GM19240 (cell line): ENCODE measurements at regions not wholly inside any gene's neighbourhood (a gene's known extent, or its start where the extent isn't known, plus 50 kb on each side); places are given as distances from the start of the nearest gene placed in this dataset.
"Not testable (repeated sequence)": the region's sequence is repeated elsewhere in the genome, so short reads cannot be mapped to it uniquely, and the experiment has no call there.

ENCODE experiments used
- DNase-seq: peaks from one replicate; pipeline ENCODE4 v3.0.0; 2011; ENCODE audit warnings: low spot score; ENCODE audit not compliant: insufficient read length

GRCh38 chr7:13130321-13130720, 442.9 kb downstream of the ARL4A start:
- DNase-seq = no peak

- not testable (repeated sequence) for DNase-seq
Observed at GRCh38 chr7:13130906-13131305, 443.5 kb downstream of the ARL4A start.

GRCh38 chr7:13132314-13132713, 444.9 kb downstream of the ARL4A start:
- DNase-seq = no peak

- DNase-seq = not testable (repeated sequence)
Observed at GRCh38 chr7:13136345-13136744, 448.9 kb downstream of the ARL4A start.

- DNase-seq = no peak
Observed at GRCh38 chr7:13139436-13139835, 452.0 kb downstream of the ARL4A start.

- no peak for DNase-seq
Observed at GRCh38 chr7:13144673-13145072, 457.2 kb downstream of the ARL4A start.

- no peak for DNase-seq
Observed at GRCh38 chr7:13148548-13148947, 461.1 kb downstream of the ARL4A start.

- no peak for DNase-seq
Observed at GRCh38 chr7:13151978-13152377, 464.5 kb downstream of the ARL4A start.

- no peak for DNase-seq
Observed at GRCh38 chr7:13152755-13153154, 465.3 kb downstream of the ARL4A start.

GRCh38 chr7:13153266-13153665, 465.8 kb downstream of the ARL4A start:
- DNase-seq = no peak

GRCh38 chr7:13153742-13154141, 466.3 kb downstream of the ARL4A start:
- DNase-seq = no peak

- DNase-seq = no peak
Observed at GRCh38 chr7:13155188-13155587, 467.8 kb downstream of the ARL4A start.

- no peak for DNase-seq
Observed at GRCh38 chr7:13159003-13159402, 471.6 kb downstream of the ARL4A start.

- no peak for DNase-seq
Observed at GRCh38 chr7:13159467-13160184, 472.2 kb downstream of the ARL4A start.

GRCh38 chr7:13161125-13161524, 473.7 kb downstream of the ARL4A start:
- no peak for DNase-seq

GRCh38 chr7:13165854-13166253, 478.4 kb downstream of the ARL4A start:
- no peak for DNase-seq

- no peak for DNase-seq
Observed at GRCh38 chr7:13166801-13167200, 479.4 kb downstream of the ARL4A start.

- no peak for DNase-seq
Observed at GRCh38 chr7:13169356-13169755, 481.9 kb downstream of the ARL4A start.

GRCh38 chr7:13174991-13175390, 487.6 kb downstream of the ARL4A start:
- no peak for DNase-seq

- no peak for DNase-seq
Observed at GRCh38 chr7:13179011-13179582, 491.7 kb downstream of the ARL4A start.

- no peak for DNase-seq
Observed at GRCh38 chr7:13179775-13180523, 492.5 kb downstream of the ARL4A start.

GRCh38 chr7:13181216-13181615, 493.8 kb downstream of the ARL4A start:
- DNase-seq = no peak

- no peak for DNase-seq
Observed at GRCh38 chr7:13185139-13185538, 497.7 kb downstream of the ARL4A start.
